Transverse colon (tissue), 3 donors: ENCODE measurements at regions not wholly inside any gene's neighbourhood (a gene's known extent, or its start where the extent isn't known, plus 50 kb on each side); places are given as distances from the start of the nearest gene placed in this dataset.

Source experiments
- CTCF ChIP-seq, 5 experiments: fragments of 200-600 bp in 3 of 5; fragments of 450-650 bp in 2 of 5; sonication (generic) in 3 of 5; IDR thresholded peaks; 1 replicate in 2 of 5; 2 replicates in 3 of 5; pipeline ENCODE4 v1.5.1; 2016 to 2017; ENCODE audit warnings: antibody characterized with exemption in 5 of 5, inconsistent platforms in 3 of 5, mild to moderate bottlenecking in 2 of 5, moderate library complexity in 1 of 5
- POLR2A ChIP-seq: fragments of 450-650 bp; IDR thresholded peaks from one replicate; pipeline ENCODE4 v1.6.1; 2016; ENCODE audit warnings: antibody characterized with exemption, mild to moderate bottlenecking, moderate library complexity

- no peak for TF ChIP-seq POLR2A
- no peak for TF ChIP-seq CTCF (IDR thresholded peaks at IDR 0.05)
Measured at GRCh38 chr15:35743321-35743720, 197.4 kb upstream of the DPH6 start.
